Liver (tissue), 8 donors: ENCODE measurements at regions not wholly inside any gene's neighbourhood (a gene's known extent, or its start where the extent isn't known, plus 50 kb on each side); places are given as distances from the start of the nearest gene placed in this dataset.

Source experiments
- DNase-seq: peaks from one replicate; pipeline ENCODE4 v3.0.0-alpha.2; 2017; ENCODE audit warnings: low spot score
- H3K27ac ChIP-seq, 2 donors: one replicate each; pipeline ENCODE4 v1.7.0; 2013; ENCODE audit warnings: inconsistent platforms in 2 of 2, low read length in 2 of 2, control low read depth in 1 of 2, low read depth in 1 of 2, mild to moderate bottlenecking in 1 of 2
- H3K27me3 ChIP-seq, 4 donors: one replicate each; pipeline versions ENCODE4 v1.6.1 to v1.7.0; 2013; ENCODE audit warnings: low read length in 3 of 4, inconsistent platforms in 1 of 4, mild to moderate bottlenecking in 1 of 4, moderate library complexity in 1 of 4; ENCODE audit not compliant: control insufficient read depth in 4 of 4, insufficient read depth in 4 of 4
- H3K36me3 ChIP-seq, 4 donors: one replicate each; pipeline versions ENCODE4 v1.6.1 to v1.7.0; 2013; ENCODE audit warnings: low read length in 3 of 4, mild to moderate bottlenecking in 3 of 4, low read depth in 1 of 4, moderate library complexity in 1 of 4; ENCODE audit not compliant: control insufficient read depth in 4 of 4, insufficient read depth in 3 of 4
- H3K4me1 ChIP-seq, 4 donors: one replicate each; pipeline versions ENCODE4 v1.6.1 to v1.7.0; 2013; ENCODE audit warnings: low read length in 3 of 4, mild to moderate bottlenecking in 3 of 4, moderate library complexity in 1 of 4; ENCODE audit not compliant: control insufficient read depth in 4 of 4, insufficient read depth in 4 of 4
- H3K4me3 ChIP-seq, 3 donors: one replicate each; pipeline versions ENCODE4 v1.6.1 to v1.7.0; 2013; ENCODE audit warnings: low read length in 3 of 3, control low read depth in 1 of 3, low read depth in 1 of 3, mild to moderate bottlenecking in 1 of 3
- H3K9ac ChIP-seq, 2 donors: one replicate each; pipeline ENCODE4 v1.7.0; 2013; ENCODE audit warnings: low read length in 2 of 2, mild to moderate bottlenecking in 2 of 2, moderate library complexity in 2 of 2, control low read depth in 1 of 2, low read depth in 1 of 2
- H3K9me3 ChIP-seq, 4 donors: one replicate each; pipeline versions ENCODE4 v1.6.1 to v1.7.0; 2013; ENCODE audit warnings: low read length in 3 of 4; ENCODE audit not compliant: control insufficient read depth in 4 of 4
- ATF3 ChIP-seq: IDR thresholded peaks from 2 replicates; pipeline ENCODE4 v1.6.1; 2016; ENCODE audit warnings: antibody characterized with exemption
- CTCF ChIP-seq: fragments of 150-350 bp; IDR thresholded peaks from 2 replicates; pipeline ENCODE4 v1.5.1; 2017; ENCODE audit warnings: improper control_type of control experiment, low read depth, low read length; ENCODE audit not compliant: missing input control
- EGR1 ChIP-seq, 2 donors: IDR thresholded peaks; 2 replicates each; pipeline ENCODE4 v1.6.1; 2016 to 2018; ENCODE audit warnings: antibody characterized with exemption in 2 of 2, low read depth in 2 of 2
- FOXA1 ChIP-seq: IDR thresholded peaks from 2 replicates; pipeline ENCODE4 v1.6.1; 2016; ENCODE audit warnings: antibody characterized with exemption
- FOXA2 ChIP-seq: IDR thresholded peaks from 2 replicates; pipeline ENCODE4 v1.6.1; 2016; ENCODE audit warnings: antibody characterized with exemption
- GABPA ChIP-seq, 2 donors: IDR thresholded peaks in 1 of 2; conservative IDR thresholded peaks in 1 of 2; 2 replicates each; pipeline ENCODE4 v1.6.1; 2016; ENCODE audit warnings: antibody characterized with exemption in 2 of 2, mild to moderate bottlenecking in 1 of 2, moderate library complexity in 1 of 2
- HNF4A ChIP-seq, 2 donors: conservative IDR thresholded peaks; 2 replicates each; pipeline ENCODE4 v1.6.1; 2016; ENCODE audit warnings: antibody characterized with exemption in 2 of 2, mild to moderate bottlenecking in 2 of 2
- HNF4G ChIP-seq: IDR thresholded peaks from 2 replicates; pipeline ENCODE4 v1.6.1; 2016; ENCODE audit warnings: antibody characterized with exemption
- JUND ChIP-seq, 2 donors: IDR thresholded peaks; 2 replicates each; pipeline ENCODE4 v1.6.1; 2016; ENCODE audit warnings: antibody characterized with exemption in 2 of 2
- MAX ChIP-seq: IDR thresholded peaks from 2 replicates; pipeline ENCODE4 v1.6.1; 2016; ENCODE audit warnings: antibody characterized with exemption
- NR2F2 ChIP-seq: IDR thresholded peaks from 2 replicates; pipeline ENCODE4 v1.6.1; 2016; ENCODE audit warnings: antibody characterized with exemption
- RAD21 ChIP-seq, 2 donors: IDR thresholded peaks; 2 replicates each; pipeline ENCODE4 v1.6.1; 2016; ENCODE audit warnings: antibody characterized with exemption in 2 of 2, mild to moderate bottlenecking in 2 of 2
- REST ChIP-seq: IDR thresholded peaks from 2 replicates; pipeline ENCODE4 v1.6.1; 2016; ENCODE audit warnings: antibody characterized with exemption, mild to moderate bottlenecking
- RXRA ChIP-seq, 2 donors: IDR thresholded peaks; 2 replicates each; pipeline ENCODE4 v1.6.1; 2017 to 2018; ENCODE audit warnings: antibody characterized with exemption in 2 of 2, mild to moderate bottlenecking in 1 of 2
- SP1 ChIP-seq: IDR thresholded peaks from 2 replicates; pipeline ENCODE4 v1.6.1; 2018; ENCODE audit warnings: antibody characterized with exemption, mild to moderate bottlenecking
- TAF1 ChIP-seq: conservative IDR thresholded peaks from 2 replicates; pipeline ENCODE4 v1.6.1; 2016; ENCODE audit warnings: antibody characterized with exemption, mild to moderate bottlenecking
- YY1 ChIP-seq: IDR thresholded peaks from 2 replicates; pipeline ENCODE4 v1.6.1; 2016; ENCODE audit warnings: antibody characterized with exemption, mild to moderate bottlenecking
- ZBTB33 ChIP-seq: IDR thresholded peaks from 2 replicates; pipeline ENCODE4 v1.6.1; 2016; ENCODE audit warnings: antibody characterized with exemption
- WGBS: extraction: QIAGEN DNeasy Blood & Tissue Kit; methylation state at CpG from one replicate; pipeline ENCODE4 v1.1.7; 2013; 5-methylcytosine and 5-hydroxymethylcytosine counted together
- donor health status: healthy.
- donor health status: healthy.
- donor health status: healthy.
- donor health status: healthy.
- donor health status: healthy.

- Histone ChIP-seq H3K27ac (no peak overlapping the region), H3K4me3 (no peak overlapping the region), H3K4me1 (no peaks in the 10 kb centered on the region), H3K36me3 (no peaks in the 10 kb centered on the region), H3K9me3 (no peaks in the 10 kb centered on the region), H3K27me3 (no peaks in the 10 kb centered on the region), H3K9ac (no peak overlapping the region)
- WGBS, result 73% methylated on average over 8 of the region's 8 CpGs
- DNase-seq, result no peak
- no peak for TF ChIP-seq SP1
- TF ChIP-seq GABPA (IDR thresholded peaks at IDR 0.05 in 1 of 2, conservative IDR thresholded peaks at IDR 0.05 in 1 of 2), result no peak
- no peak for TF ChIP-seq RXRA (IDR thresholded peaks at IDR 0.05)
- TF ChIP-seq ATF3, result no peak
- TF ChIP-seq RAD21 (IDR thresholded peaks at IDR 0.05), result no peak
- no peak for TF ChIP-seq HNF4A (conservative IDR thresholded peaks at IDR 0.05)
- no peak for TF ChIP-seq HNF4G
- TF ChIP-seq REST, result no peak
- no peak for TF ChIP-seq CTCF
- no peak for TF ChIP-seq TAF1
- no peak for TF ChIP-seq JUND (IDR thresholded peaks at IDR 0.05)
- no peak for TF ChIP-seq MAX
- no peak for TF ChIP-seq ZBTB33
- TF ChIP-seq EGR1 (IDR thresholded peaks at IDR 0.05; ENCODE audit: low read depth in 2 of 2), result no peak
- TF ChIP-seq FOXA1, result no peak
- no peak for TF ChIP-seq NR2F2
- TF ChIP-seq YY1, result no peak
- TF ChIP-seq FOXA2, result no peak
These were observed 163.7 kb downstream of the FGF10 start for GRCh38 chr5:44225231-44226160.
